Stimulated activated naive CD8-positive, alpha-beta T cell treated with anti-CD3 and anti-CD28 coated beads, Interleukin-15, Interleukin-2, amounts not matched to agents 100 U/mL and 50 U/mL, for 24 hours (primary cell): ENCODE measurements at regions not wholly inside any gene's neighbourhood (a gene's known extent, or its start where the extent isn't known, plus 50 kb on each side); places are given as distances from the start of the nearest gene placed in this dataset.
"Not testable (repeated sequence)": the region's sequence is repeated elsewhere in the genome, so short reads cannot be mapped to it uniquely, and the experiment has no call there.

ENCODE experiments used
- ATAC-seq: fragments of 150-1000 bp; cut with Tn5 transposase; one replicate; pipeline ENCODE4 v1.10.0; 2021
- DNase-seq: peaks from one replicate; pipeline ENCODE4 v3.0.0; 2021

GRCh38 chr12:75672200-75672599 lies 160.8 kb upstream of the KRR1 start:
- no peak for ATAC-seq

GRCh38 chr12:75670216-75670615 lies 158.8 kb upstream of the KRR1 start:
- no peak for DNase-seq
- ATAC-seq, result no peak

More at GRCh38 chr12:75672200-75672599, 160.8 kb upstream of the KRR1 start:
- no peak for DNase-seq

- ATAC-seq (no peak), DNase-seq (no peak)
Observed at GRCh38 chr12:75666939-75667334, 155.5 kb upstream of the KRR1 start.

GRCh38 chr12:75666126-75666938 lies 154.9 kb upstream of the KRR1 start:
- DNase-seq (no peak), ATAC-seq (no peak)

- DNase-seq (no peak), ATAC-seq (no peak)
Observed at GRCh38 chr12:75665216-75665615, 153.8 kb upstream of the KRR1 start.

GRCh38 chr12:75662511-75663159 lies 151.2 kb upstream of the KRR1 start:
- no peak for ATAC-seq
- DNase-seq, result no peak

- no peak for ATAC-seq
- no peak for DNase-seq
Observed at GRCh38 chr12:75661908-75662307, 150.5 kb upstream of the KRR1 start.

- ATAC-seq (no peak), DNase-seq (no peak)
Observed at GRCh38 chr12:75660805-75661404, 149.5 kb upstream of the KRR1 start.

- DNase-seq, result no peak
- ATAC-seq, result peak; percentile 71
Observed at GRCh38 chr12:75660107-75660530, 148.7 kb upstream of the KRR1 start.

GRCh38 chr12:75658901-75659823 lies 147.8 kb upstream of the KRR1 start:
- DNase-seq (peak; percentile 19), ATAC-seq (peak; percentile 76)

GRCh38 chr12:75658286-75658685 lies 146.9 kb upstream of the KRR1 start:
- DNase-seq (no peak), ATAC-seq (no peak)

GRCh38 chr12:75657831-75658230 lies 146.4 kb upstream of the KRR1 start:
- no peak for DNase-seq
- ATAC-seq, result no peak

GRCh38 chr12:75657354-75657753 lies 145.9 kb upstream of the KRR1 start:
- not testable (repeated sequence) for ATAC-seq, DNase-seq

- DNase-seq, result no peak
- ATAC-seq, result no peak
Observed at GRCh38 chr12:75656648-75657047, 145.2 kb upstream of the KRR1 start.

- no peak for DNase-seq
- no peak for ATAC-seq
Observed at GRCh38 chr12:75656210-75656609, 144.8 kb upstream of the KRR1 start.

GRCh38 chr12:75655315-75655806 lies 144.0 kb upstream of the KRR1 start:
- ATAC-seq, result peak; percentile 62

GRCh38 chr12:75651342-75651695 lies 139.9 kb upstream of the KRR1 start:
- no peak for DNase-seq
- ATAC-seq, result no peak

More at GRCh38 chr12:75655315-75655806, 144.0 kb upstream of the KRR1 start:
- no peak for DNase-seq

GRCh38 chr12:75650595-75651341 lies 139.4 kb upstream of the KRR1 start:
- DNase-seq (no peak), ATAC-seq (no peak)

GRCh38 chr12:75650100-75650499 lies 138.7 kb upstream of the KRR1 start:
- ATAC-seq (no peak), DNase-seq (no peak)

- ATAC-seq (no peak), DNase-seq (no peak)
Observed at GRCh38 chr12:75648856-75649255, 137.4 kb upstream of the KRR1 start.
